ENCODE measurements at regions not wholly inside any gene's neighbourhood (a gene's known extent, or its start where the extent isn't known, plus 50 kb on each side); places are given as distances from the start of the nearest gene placed in this dataset.

DNA sequence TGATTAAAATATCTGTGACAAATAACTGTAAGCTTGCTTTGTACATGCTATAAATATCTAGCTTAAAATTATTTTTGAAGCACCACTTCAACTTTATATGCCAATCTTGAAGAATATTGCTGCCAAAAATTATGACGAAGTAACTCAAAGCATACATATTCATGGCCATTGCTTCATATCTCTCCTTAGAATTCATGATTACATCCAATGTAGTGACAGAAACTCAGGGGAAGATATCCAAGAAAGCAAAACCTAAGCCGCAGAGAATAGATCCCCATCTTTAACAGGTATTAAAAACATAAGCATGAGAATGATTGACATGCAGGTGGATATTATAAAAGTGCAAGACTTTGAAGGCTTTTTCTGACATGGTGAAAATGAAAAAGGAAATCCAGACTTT, 100.8 kb upstream of the PLPPR1 start:
- Histone ChIP-seq H4K20me1 (ENCODE audit: low read depth, low read length) (no peaks in the 10 kb centered on the region), H3K4me2 (ENCODE audit: low read depth, low read length, poor library complexity, severe bottlenecking) (no peak overlapping the region), H3K79me2 (ENCODE audit: insufficient read depth, low read length) (no peaks in the 10 kb centered on the region), H3F3A (ENCODE audit: insufficient read depth) (no peaks in the 10 kb centered on the region), H3K27ac (ENCODE audit: low read depth, low read length) (no peak overlapping the region), H3K36me3 (ENCODE audit: low read length) (no peaks in the 10 kb centered on the region), H3K9me2 (replicated peaks; ENCODE audit: insufficient read depth, low read length) (no peaks in the 10 kb centered on the region), H3K9ac (ENCODE audit: low read length) (no peak overlapping the region), H3K27me3 (ENCODE audit: low read length) (no peaks in the 10 kb centered on the region), H3K4me3 (ENCODE audit: insufficient read depth, low read length, poor library complexity, severe bottlenecking) (no peak overlapping the region), H3K9me3 (ENCODE audit: insufficient read depth, low read length) (no peaks in the 10 kb centered on the region), H2AFZ (ENCODE audit: low read depth, low read length, severe bottlenecking) (no peak overlapping the region)
- TF ChIP-seq EZH2phosphoT487 (conservative IDR thresholded peaks at IDR 0.05; ENCODE audit: low read length) = no peak
- TF ChIP-seq, protein P1, sequence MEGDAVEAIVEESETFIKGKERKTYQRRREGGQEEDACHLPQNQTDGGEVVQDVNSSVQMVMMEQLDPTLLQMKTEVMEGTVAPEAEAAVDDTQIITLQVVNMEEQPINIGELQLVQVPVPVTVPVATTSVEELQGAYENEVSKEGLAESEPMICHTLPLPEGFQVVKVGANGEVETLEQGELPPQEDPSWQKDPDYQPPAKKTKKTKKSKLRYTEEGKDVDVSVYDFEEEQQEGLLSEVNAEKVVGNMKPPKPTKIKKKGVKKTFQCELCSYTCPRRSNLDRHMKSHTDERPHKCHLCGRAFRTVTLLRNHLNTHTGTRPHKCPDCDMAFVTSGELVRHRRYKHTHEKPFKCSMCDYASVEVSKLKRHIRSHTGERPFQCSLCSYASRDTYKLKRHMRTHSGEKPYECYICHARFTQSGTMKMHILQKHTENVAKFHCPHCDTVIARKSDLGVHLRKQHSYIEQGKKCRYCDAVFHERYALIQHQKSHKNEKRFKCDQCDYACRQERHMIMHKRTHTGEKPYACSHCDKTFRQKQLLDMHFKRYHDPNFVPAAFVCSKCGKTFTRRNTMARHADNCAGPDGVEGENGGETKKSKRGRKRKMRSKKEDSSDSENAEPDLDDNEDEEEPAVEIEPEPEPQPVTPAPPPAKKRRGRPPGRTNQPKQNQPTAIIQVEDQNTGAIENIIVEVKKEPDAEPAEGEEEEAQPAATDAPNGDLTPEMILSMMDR (IDR thresholded peaks at IDR 0.05; ENCODE audit: insufficient read depth, low read length, poor library complexity, severe bottlenecking) = no peak

DNA sequence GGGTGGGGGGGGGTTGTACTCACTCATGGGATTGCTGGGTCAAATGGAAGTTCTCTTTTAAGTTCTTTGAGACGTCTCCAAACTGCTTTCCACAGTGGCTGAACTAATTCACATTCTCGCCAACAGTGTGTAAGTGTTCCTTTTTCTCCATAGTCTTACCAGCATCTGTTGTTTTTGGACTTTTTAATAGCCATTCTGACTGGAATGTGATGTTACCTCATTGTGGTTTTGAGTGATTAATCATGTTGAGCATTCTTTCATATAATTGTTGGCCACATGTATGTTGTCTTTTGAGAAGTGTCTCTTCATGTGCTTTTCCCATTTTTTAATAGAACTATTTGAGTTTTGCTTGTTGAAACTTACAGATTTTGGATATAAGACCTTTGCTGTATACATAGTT, 94.9 kb upstream of the PLPPR1 start:
- Histone ChIP-seq H3K79me2 (ENCODE audit: insufficient read depth, low read length) (no peaks in the 10 kb centered on the region), H3K27me3 (ENCODE audit: low read length) (no peaks in the 10 kb centered on the region), H3K9me3 (ENCODE audit: insufficient read depth, low read length) (no peaks in the 10 kb centered on the region), H3F3A (ENCODE audit: insufficient read depth) (no peaks in the 10 kb centered on the region), H3K27ac (ENCODE audit: low read depth, low read length) (no peak overlapping the region), H3K36me3 (ENCODE audit: low read length) (no peaks in the 10 kb centered on the region), H3K4me2 (ENCODE audit: low read depth, low read length, poor library complexity, severe bottlenecking) (no peak overlapping the region), H2AFZ (ENCODE audit: low read depth, low read length, severe bottlenecking) (no peak overlapping the region), H3K9me2 (replicated peaks; ENCODE audit: insufficient read depth, low read length) (no peaks in the 10 kb centered on the region), H3K4me3 (ENCODE audit: insufficient read depth, low read length, poor library complexity, severe bottlenecking) (no peak overlapping the region), H4K20me1 (ENCODE audit: low read depth, low read length) (no peaks in the 10 kb centered on the region), H3K9ac (ENCODE audit: low read length) (no peak overlapping the region)
- no peak for TF ChIP-seq EZH2phosphoT487 (conservative IDR thresholded peaks at IDR 0.05; ENCODE audit: low read length)
- TF ChIP-seq, protein P1 (IDR thresholded peaks at IDR 0.05; ENCODE audit: insufficient read depth, low read length, poor library complexity, severe bottlenecking) = no peak

DNA sequence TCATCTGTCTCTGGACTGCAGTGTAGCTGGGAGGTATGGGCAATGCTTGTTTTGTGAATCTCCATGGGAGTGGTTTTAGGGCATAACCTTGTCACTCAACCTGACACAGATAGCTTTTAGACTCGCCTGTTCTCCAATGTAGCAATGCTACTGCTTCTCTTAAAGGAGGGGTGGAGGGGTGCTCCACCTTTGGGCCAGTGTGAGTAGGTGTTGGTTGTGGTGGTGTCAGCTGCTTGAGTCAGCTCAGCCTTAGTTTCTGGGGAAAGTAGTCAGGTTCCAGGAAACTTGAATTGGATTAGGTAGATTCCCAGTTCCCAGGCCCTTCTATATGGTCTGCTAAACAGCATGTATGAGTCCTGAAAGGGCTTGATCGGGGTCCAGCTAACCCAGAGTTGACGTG, 91.1 kb upstream of the PLPPR1 start:
- Histone ChIP-seq H3K79me2 (ENCODE audit: insufficient read depth, low read length) (no peaks in the 10 kb centered on the region), H2AFZ (ENCODE audit: low read depth, low read length, severe bottlenecking) (no peak overlapping the region), H3K9me2 (replicated peaks; ENCODE audit: insufficient read depth, low read length) (no peaks in the 10 kb centered on the region), H3F3A (ENCODE audit: insufficient read depth) (no peaks in the 10 kb centered on the region), H3K4me3 (ENCODE audit: insufficient read depth, low read length, poor library complexity, severe bottlenecking) (no peak overlapping the region), H3K9me3 (ENCODE audit: insufficient read depth, low read length) (no peaks in the 10 kb centered on the region), H3K36me3 (ENCODE audit: low read length) (no peaks in the 10 kb centered on the region), H4K20me1 (ENCODE audit: low read depth, low read length) (no peaks in the 10 kb centered on the region), H3K4me2 (ENCODE audit: low read depth, low read length, poor library complexity, severe bottlenecking) (no peak overlapping the region), H3K27ac (ENCODE audit: low read depth, low read length) (no peak overlapping the region), H3K9ac (ENCODE audit: low read length) (no peak overlapping the region), H3K27me3 (ENCODE audit: low read length) (no peaks in the 10 kb centered on the region)
- TF ChIP-seq, protein P1 (IDR thresholded peaks at IDR 0.05; ENCODE audit: insufficient read depth, low read length, poor library complexity, severe bottlenecking) = no peak
- TF ChIP-seq EZH2phosphoT487 (conservative IDR thresholded peaks at IDR 0.05; ENCODE audit: low read length) = no peak

DNA sequence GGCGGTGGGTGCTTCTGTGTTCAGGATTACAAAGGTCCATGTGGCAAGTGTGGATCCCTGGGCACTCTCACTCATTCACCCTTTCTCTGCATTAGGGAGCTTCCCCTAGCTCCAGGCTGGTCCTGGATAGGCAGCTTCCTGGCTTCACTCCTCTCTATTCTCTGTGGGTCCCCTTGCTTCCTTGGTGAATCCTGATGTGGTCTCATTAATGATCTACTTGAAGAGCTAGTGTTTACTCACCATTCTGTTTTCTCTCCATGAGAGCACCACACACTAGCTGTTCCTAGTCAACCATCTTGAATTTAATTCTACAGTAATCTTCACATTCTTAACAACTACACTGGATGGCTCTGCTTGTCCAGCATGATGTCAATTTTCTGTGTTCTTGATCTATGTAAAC, 90.0 kb upstream of the PLPPR1 start:
- no peak overlapping the region for H3K27ac ChIP-seq (ENCODE audit: low read depth, low read length)
- no peak overlapping the region for H2AFZ ChIP-seq (ENCODE audit: low read depth, low read length, severe bottlenecking)
- H3K9me2 ChIP-seq (replicated peaks; ENCODE audit: insufficient read depth, low read length) = no peaks in the 10 kb centered on the region
- no peaks in the 10 kb centered on the region for H3K36me3 ChIP-seq (ENCODE audit: low read length)
- no peak overlapping the region for H3K9ac ChIP-seq (ENCODE audit: low read length)
- no peak for TF ChIP-seq EZH2phosphoT487 (conservative IDR thresholded peaks at IDR 0.05; ENCODE audit: low read length)
- TF ChIP-seq, protein P1 (IDR thresholded peaks at IDR 0.05; ENCODE audit: insufficient read depth, low read length, poor library complexity, severe bottlenecking) = no peak
- H3F3A ChIP-seq (ENCODE audit: insufficient read depth) = no peaks in the 10 kb centered on the region
- no peak overlapping the region for H3K4me3 ChIP-seq (ENCODE audit: insufficient read depth, low read length, poor library complexity, severe bottlenecking)
- no peaks in the 10 kb centered on the region for H3K79me2 ChIP-seq (ENCODE audit: insufficient read depth, low read length)
- no peak overlapping the region for H3K4me2 ChIP-seq (ENCODE audit: low read depth, low read length, poor library complexity, severe bottlenecking)
- no peaks in the 10 kb centered on the region for H4K20me1 ChIP-seq (ENCODE audit: low read depth, low read length)
- no peaks in the 10 kb centered on the region for H3K27me3 ChIP-seq (ENCODE audit: low read length)
- no peaks in the 10 kb centered on the region for H3K9me3 ChIP-seq (ENCODE audit: insufficient read depth, low read length)

All from SU-DHL-6 (cell line).